ENCODE measurements at regions not wholly inside any gene's neighbourhood (a gene's known extent, or its start where the extent isn't known, plus 50 kb on each side); places are given as distances from the start of the nearest gene placed in this dataset.

DNA sequence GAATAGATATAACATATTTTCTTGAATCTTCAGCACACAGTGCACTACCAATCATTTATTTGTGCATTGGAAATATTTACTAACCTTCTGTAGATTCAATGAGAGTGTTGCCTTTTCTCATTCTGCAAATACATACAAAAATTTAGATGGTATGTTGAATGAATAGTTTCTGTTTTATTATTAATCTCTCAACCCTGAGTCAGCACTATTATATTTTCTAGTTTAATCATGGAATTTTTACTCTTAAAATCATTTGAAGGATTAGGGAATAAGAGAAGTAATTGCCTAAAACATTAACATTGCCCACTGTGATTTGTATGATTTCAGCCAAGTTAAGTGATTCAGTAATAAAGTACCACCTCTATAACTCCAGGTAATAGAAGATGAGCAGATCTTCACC lies 370.2 kb upstream of the CDH7 start:
- Histone ChIP-seq H3K4me1 (ENCODE audit: control insufficient read depth in 1 of 2, insufficient read depth in 2 of 2, low read length in 2 of 2) (no peaks in the 10 kb centered on the region), H3K4me3 (ENCODE audit: low read depth in 1 of 2, low read length in 2 of 2) (no peak overlapping the region), H3K36me3 (ENCODE audit: control insufficient read depth in 1 of 2, insufficient read depth in 2 of 2, low read length in 2 of 2) (no peaks in the 10 kb centered on the region), H3K9me3 (ENCODE audit: control insufficient read depth in 1 of 2, low read length in 2 of 2) (no peaks in the 10 kb centered on the region), H3K27me3 (ENCODE audit: control insufficient read depth in 1 of 2, insufficient read depth in 2 of 2, low read length in 2 of 2) (no peaks in the 10 kb centered on the region), H3K9ac (ENCODE audit: low read depth in 1 of 2, low read length in 2 of 2) (no peak overlapping the region), H3K27ac (ENCODE audit: low read depth, low read length) (no peak overlapping the region)

- no peaks in the 10 kb centered on the region for H3K36me3 ChIP-seq (ENCODE audit: control insufficient read depth in 1 of 2, insufficient read depth in 2 of 2, low read length in 2 of 2)
- no peaks in the 10 kb centered on the region for H3K27me3 ChIP-seq (ENCODE audit: control insufficient read depth in 1 of 2, insufficient read depth in 2 of 2, low read length in 2 of 2)
- no peak overlapping the region for H3K4me3 ChIP-seq (ENCODE audit: low read depth in 1 of 2, low read length in 2 of 2)
- no peak overlapping the region for H3K27ac ChIP-seq (ENCODE audit: low read depth, low read length)
- H3K9ac ChIP-seq (ENCODE audit: low read depth in 1 of 2, low read length in 2 of 2) = no peak overlapping the region
- no peaks in the 10 kb centered on the region for H3K9me3 ChIP-seq (ENCODE audit: control insufficient read depth in 1 of 2, low read length in 2 of 2)
- H3K4me1 ChIP-seq (ENCODE audit: control insufficient read depth in 1 of 2, insufficient read depth in 2 of 2, low read length in 2 of 2) = no peaks in the 10 kb centered on the region
Measured at GRCh38 chr18:65372904-65373303, 377.9 kb upstream of the CDH7 start.

GRCh38 chr18:65365245-65365980 lies 385.4 kb upstream of the CDH7 start:
- Histone ChIP-seq H3K4me3 (ENCODE audit: low read depth in 1 of 2, low read length in 2 of 2) (no peak overlapping the region), H3K4me1 (ENCODE audit: control insufficient read depth in 1 of 2, insufficient read depth in 2 of 2, low read length in 2 of 2) (no peaks in the 10 kb centered on the region), H3K36me3 (ENCODE audit: control insufficient read depth in 1 of 2, insufficient read depth in 2 of 2, low read length in 2 of 2) (no peaks in the 10 kb centered on the region), H3K27ac (ENCODE audit: low read depth, low read length) (no peak overlapping the region), H3K9me3 (ENCODE audit: control insufficient read depth in 1 of 2, low read length in 2 of 2) (no peaks in the 10 kb centered on the region), H3K9ac (ENCODE audit: low read depth in 1 of 2, low read length in 2 of 2) (no peak overlapping the region), H3K27me3 (ENCODE audit: control insufficient read depth in 1 of 2, insufficient read depth in 2 of 2, low read length in 2 of 2) (no peaks in the 10 kb centered on the region)

- H3K4me1 ChIP-seq (ENCODE audit: control insufficient read depth in 1 of 2, insufficient read depth in 2 of 2, low read length in 2 of 2) = no peaks in the 10 kb centered on the region
- no peaks in the 10 kb centered on the region for H3K27me3 ChIP-seq (ENCODE audit: control insufficient read depth in 1 of 2, insufficient read depth in 2 of 2, low read length in 2 of 2)
- H3K36me3 ChIP-seq (ENCODE audit: control insufficient read depth in 1 of 2, insufficient read depth in 2 of 2, low read length in 2 of 2) = no peaks in the 10 kb centered on the region
- H3K9ac ChIP-seq (ENCODE audit: low read depth in 1 of 2, low read length in 2 of 2) = no peak overlapping the region
- H3K27ac ChIP-seq (ENCODE audit: low read depth, low read length) = no peak overlapping the region
- no peak overlapping the region for H3K4me3 ChIP-seq (ENCODE audit: low read depth in 1 of 2, low read length in 2 of 2)
- no peaks in the 10 kb centered on the region for H3K9me3 ChIP-seq (ENCODE audit: control insufficient read depth in 1 of 2, low read length in 2 of 2)
Measured at GRCh38 chr18:65363911-65364632, 386.7 kb upstream of the CDH7 start.

DNA sequence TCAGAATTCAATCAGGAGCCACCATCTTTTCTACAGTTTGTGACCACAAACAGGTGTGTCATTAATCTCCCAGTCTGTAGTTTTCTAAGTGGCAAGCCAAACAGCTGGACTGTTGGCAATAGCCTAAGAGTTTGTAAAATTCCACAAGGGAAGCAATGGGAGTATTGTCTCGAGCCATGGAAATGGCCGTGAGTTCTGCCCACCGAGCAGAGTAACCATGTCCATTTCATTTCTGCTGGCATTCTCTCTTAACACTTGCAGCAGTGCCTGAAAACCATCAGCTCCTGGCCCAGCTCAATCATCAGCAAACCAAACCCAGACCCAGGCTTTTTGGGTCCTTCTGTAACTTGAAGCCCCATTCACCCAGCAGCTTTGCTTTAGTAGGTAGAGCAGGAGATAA lies 387.8 kb upstream of the CDH7 start:
- H3K27ac ChIP-seq (ENCODE audit: low read depth, low read length) = no peak overlapping the region
- H3K36me3 ChIP-seq (ENCODE audit: control insufficient read depth in 1 of 2, insufficient read depth in 2 of 2, low read length in 2 of 2) = no peaks in the 10 kb centered on the region
- no peak overlapping the region for H3K4me3 ChIP-seq (ENCODE audit: low read depth in 1 of 2, low read length in 2 of 2)
- no peaks in the 10 kb centered on the region for H3K27me3 ChIP-seq (ENCODE audit: control insufficient read depth in 1 of 2, insufficient read depth in 2 of 2, low read length in 2 of 2)
- H3K9ac ChIP-seq (ENCODE audit: low read depth in 1 of 2, low read length in 2 of 2) = no peak overlapping the region
- no peaks in the 10 kb centered on the region for H3K9me3 ChIP-seq (ENCODE audit: control insufficient read depth in 1 of 2, low read length in 2 of 2)
- H3K4me1 ChIP-seq (ENCODE audit: control insufficient read depth in 1 of 2, insufficient read depth in 2 of 2, low read length in 2 of 2) = no peaks in the 10 kb centered on the region

DNA sequence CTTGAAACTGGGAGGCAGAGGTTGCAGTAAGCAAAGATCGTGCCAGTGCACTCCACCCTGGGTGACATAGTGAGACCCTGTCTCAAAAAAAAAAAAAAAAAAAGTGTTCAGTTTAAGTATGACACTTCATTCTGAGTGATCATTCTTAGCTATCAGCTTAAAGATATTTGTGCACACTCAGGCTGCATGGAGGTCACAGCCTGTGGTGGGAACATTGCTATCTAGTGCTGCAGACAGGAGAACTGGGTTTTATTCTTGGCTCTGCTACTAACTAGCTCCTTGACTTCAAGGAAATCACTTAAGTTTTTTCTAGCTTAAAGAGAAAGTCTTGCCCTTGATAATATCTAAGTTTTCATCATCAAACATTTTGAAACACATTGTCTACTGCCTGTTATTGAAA lies 391.3 kb upstream of the CDH7 start:
- no peaks in the 10 kb centered on the region for H3K4me1 ChIP-seq (ENCODE audit: control insufficient read depth in 1 of 2, insufficient read depth in 2 of 2, low read length in 2 of 2)
- no peaks in the 10 kb centered on the region for H3K36me3 ChIP-seq (ENCODE audit: control insufficient read depth in 1 of 2, insufficient read depth in 2 of 2, low read length in 2 of 2)
- no peaks in the 10 kb centered on the region for H3K27me3 ChIP-seq (ENCODE audit: control insufficient read depth in 1 of 2, insufficient read depth in 2 of 2, low read length in 2 of 2)
- H3K4me3 ChIP-seq (ENCODE audit: low read depth in 1 of 2, low read length in 2 of 2) = no peak overlapping the region
- no peak overlapping the region for H3K9ac ChIP-seq (ENCODE audit: low read depth in 1 of 2, low read length in 2 of 2)
- no peak overlapping the region for H3K27ac ChIP-seq (ENCODE audit: low read depth, low read length)
- no peaks in the 10 kb centered on the region for H3K9me3 ChIP-seq (ENCODE audit: control insufficient read depth in 1 of 2, low read length in 2 of 2)

DNA sequence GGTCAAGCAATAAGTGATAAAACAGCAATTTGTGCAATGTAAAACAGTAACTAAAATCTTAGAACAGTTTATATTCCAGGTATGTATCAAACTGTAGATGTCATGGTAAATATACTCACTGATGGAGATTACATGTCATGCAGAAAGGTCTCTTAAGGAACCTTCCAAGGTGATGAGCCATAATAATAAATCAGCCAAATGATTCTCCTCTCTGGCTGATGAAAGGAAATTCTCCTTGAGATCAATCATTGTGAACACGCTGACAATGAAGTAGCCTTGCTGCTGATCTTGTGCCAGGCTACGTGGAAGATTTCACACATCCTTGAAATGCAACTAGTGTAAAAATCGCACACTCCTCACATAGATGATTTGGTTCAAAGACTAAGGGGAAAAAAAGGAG lies 392.5 kb upstream of the CDH7 start:
- Histone ChIP-seq H3K4me3 (ENCODE audit: low read depth in 1 of 2, low read length in 2 of 2) (no peak overlapping the region), H3K36me3 (ENCODE audit: control insufficient read depth in 1 of 2, insufficient read depth in 2 of 2, low read length in 2 of 2) (no peaks in the 10 kb centered on the region), H3K4me1 (ENCODE audit: control insufficient read depth in 1 of 2, insufficient read depth in 2 of 2, low read length in 2 of 2) (no peaks in the 10 kb centered on the region), H3K9me3 (ENCODE audit: control insufficient read depth in 1 of 2, low read length in 2 of 2) (no peaks in the 10 kb centered on the region), H3K27ac (ENCODE audit: low read depth, low read length) (no peak overlapping the region), H3K9ac (ENCODE audit: low read depth in 1 of 2, low read length in 2 of 2) (no peak overlapping the region), H3K27me3 (ENCODE audit: control insufficient read depth in 1 of 2, insufficient read depth in 2 of 2, low read length in 2 of 2) (no peaks in the 10 kb centered on the region)

DNA sequence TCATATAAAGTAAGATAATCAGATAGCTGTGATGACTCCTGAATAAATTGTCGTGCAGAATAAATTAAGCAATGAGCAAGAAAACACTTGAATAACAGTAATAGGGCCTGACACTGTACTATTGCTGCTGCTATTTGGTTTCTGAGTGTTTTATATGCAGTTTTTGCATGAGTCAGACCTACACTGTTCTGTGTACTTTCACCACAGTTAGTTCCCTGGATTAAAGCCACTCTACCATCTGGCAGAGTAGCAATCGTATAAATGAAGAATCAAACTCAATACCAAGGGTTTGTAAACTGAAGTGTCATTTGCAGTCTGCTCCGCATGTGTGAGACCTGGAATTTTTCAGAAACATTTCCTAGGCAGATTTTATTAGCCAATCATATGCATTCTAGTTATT lies 398.6 kb upstream of the CDH7 start:
- H3K4me3 ChIP-seq (ENCODE audit: low read depth in 1 of 2, low read length in 2 of 2) = no peak overlapping the region
- H3K27me3 ChIP-seq (ENCODE audit: control insufficient read depth in 1 of 2, insufficient read depth in 2 of 2, low read length in 2 of 2) = no peaks in the 10 kb centered on the region
- no peaks in the 10 kb centered on the region for H3K36me3 ChIP-seq (ENCODE audit: control insufficient read depth in 1 of 2, insufficient read depth in 2 of 2, low read length in 2 of 2)
- no peaks in the 10 kb centered on the region for H3K9me3 ChIP-seq (ENCODE audit: control insufficient read depth in 1 of 2, low read length in 2 of 2)
- H3K4me1 ChIP-seq (ENCODE audit: control insufficient read depth in 1 of 2, insufficient read depth in 2 of 2, low read length in 2 of 2) = no peaks in the 10 kb centered on the region
- H3K9ac ChIP-seq (ENCODE audit: low read depth in 1 of 2, low read length in 2 of 2) = no peak overlapping the region
- no peak overlapping the region for H3K27ac ChIP-seq (ENCODE audit: low read depth, low read length)

GRCh38 chr18:65349635-65350034 lies 401.2 kb upstream of the CDH7 start:
- Histone ChIP-seq H3K27ac (ENCODE audit: low read depth, low read length) (no peak overlapping the region), H3K9ac (ENCODE audit: low read depth in 1 of 2, low read length in 2 of 2) (no peak overlapping the region), H3K36me3 (ENCODE audit: control insufficient read depth in 1 of 2, insufficient read depth in 2 of 2, low read length in 2 of 2) (no peaks in the 10 kb centered on the region), H3K4me3 (ENCODE audit: low read depth in 1 of 2, low read length in 2 of 2) (no peak overlapping the region), H3K27me3 (ENCODE audit: control insufficient read depth in 1 of 2, insufficient read depth in 2 of 2, low read length in 2 of 2) (no peaks in the 10 kb centered on the region), H3K4me1 (ENCODE audit: control insufficient read depth in 1 of 2, insufficient read depth in 2 of 2, low read length in 2 of 2) (no peaks in the 10 kb centered on the region), H3K9me3 (ENCODE audit: control insufficient read depth in 1 of 2, low read length in 2 of 2) (no peaks in the 10 kb centered on the region)

DNA sequence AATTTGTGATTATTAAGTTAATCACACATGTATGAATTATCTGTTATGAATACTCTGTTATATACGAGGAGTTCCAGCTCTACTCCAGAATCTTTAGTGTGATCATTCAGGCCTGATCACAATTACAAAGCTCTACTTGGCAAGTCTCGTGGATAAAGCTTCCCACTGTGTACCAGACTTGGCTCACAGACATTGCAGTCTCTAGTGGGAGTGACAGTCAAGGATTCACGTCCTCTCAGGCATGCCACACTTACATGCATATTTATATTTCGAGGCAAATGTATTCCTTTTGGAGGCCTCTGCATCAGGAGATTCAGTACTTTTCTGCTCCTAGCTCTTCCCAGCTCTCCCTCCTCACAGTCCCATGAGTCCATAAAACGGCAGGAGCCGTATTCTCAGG lies 403.4 kb upstream of the CDH7 start:
- Histone ChIP-seq H3K36me3 (ENCODE audit: control insufficient read depth in 1 of 2, insufficient read depth in 2 of 2, low read length in 2 of 2) (no peaks in the 10 kb centered on the region), H3K9me3 (ENCODE audit: control insufficient read depth in 1 of 2, low read length in 2 of 2) (peaks cover 0 to 6% of the 10 kb centered on the region in 2 donors), H3K9ac (ENCODE audit: low read depth in 1 of 2, low read length in 2 of 2) (no peak overlapping the region), H3K4me3 (ENCODE audit: low read depth in 1 of 2, low read length in 2 of 2) (no peak overlapping the region), H3K4me1 (ENCODE audit: control insufficient read depth in 1 of 2, insufficient read depth in 2 of 2, low read length in 2 of 2) (no peaks in the 10 kb centered on the region), H3K27ac (ENCODE audit: low read depth, low read length) (no peak overlapping the region), H3K27me3 (ENCODE audit: control insufficient read depth in 1 of 2, insufficient read depth in 2 of 2, low read length in 2 of 2) (no peaks in the 10 kb centered on the region)

All from duodenal mucosa (tissue), 2 donors.